ENCODE measurements at regions not wholly inside any gene's neighbourhood (a gene's known extent, or its start where the extent isn't known, plus 50 kb on each side); places are given as distances from the start of the nearest gene placed in this dataset.

- no peaks in the 10 kb centered on the region for H3K36me3 ChIP-seq
- H3K4me3 ChIP-seq, result no peak overlapping the region
- no peak overlapping the region for H3K27ac ChIP-seq
- no peak for DNase-seq (ENCODE audit: low spot score in 2 of 2)
- intact Hi-C loops (cut with DNase I), result no loop called here
- TF ChIP-seq CTCF (IDR thresholded peaks at IDR 0.05), result no peak
- H3K4me1 ChIP-seq, result no peaks in the 10 kb centered on the region
- no peaks in the 10 kb centered on the region for H3K27me3 ChIP-seq
- no peaks in the 10 kb centered on the region for H3K9me3 ChIP-seq
Measured at GRCh38 chr17:54221499-54221898, 398.8 kb downstream of the KIF2B start.

- Histone ChIP-seq H3K9me3 (no peaks in the 10 kb centered on the region), H3K4me3 (no peak overlapping the region), H3K4me1 (no peaks in the 10 kb centered on the region), H3K27ac (no peak overlapping the region), H3K36me3 (no peaks in the 10 kb centered on the region), H3K27me3 (no peaks in the 10 kb centered on the region)
- no peak for TF ChIP-seq CTCF (IDR thresholded peaks at IDR 0.05)
- intact Hi-C loops (cut with DNase I), result no loop called here
- DNase-seq (ENCODE audit: low spot score in 2 of 2), result no peak
Measured at GRCh38 chr17:54235571-54235970, 412.8 kb downstream of the KIF2B start.

GRCh38 chr17:54237911-54238515 is 415.3 kb downstream of the KIF2B start:
- Histone ChIP-seq H3K27ac (no peak overlapping the region), H3K9me3 (no peaks in the 10 kb centered on the region), H3K27me3 (no peaks in the 10 kb centered on the region), H3K4me3 (no peak overlapping the region), H3K36me3 (no peaks in the 10 kb centered on the region), H3K4me1 (no peaks in the 10 kb centered on the region)
- intact Hi-C loops (cut with DNase I), result no loop called here
- no peak for TF ChIP-seq CTCF (IDR thresholded peaks at IDR 0.05)
- no peak for DNase-seq (ENCODE audit: low spot score in 2 of 2)

- no peaks in the 10 kb centered on the region for H3K36me3 ChIP-seq
- H3K9me3 ChIP-seq, result no peaks in the 10 kb centered on the region
Measured at GRCh38 chr17:54239291-54239690, 416.6 kb downstream of the KIF2B start.

GRCh38 chr17:54255696-54256095 is 433.0 kb downstream of the KIF2B start:
- Histone ChIP-seq H3K4me3 (no peak overlapping the region), H3K4me1 (no peaks in the 10 kb centered on the region), H3K27ac (no peak overlapping the region), H3K9me3 (no peaks in the 10 kb centered on the region), H3K36me3 (no peaks in the 10 kb centered on the region), H3K27me3 (no peaks in the 10 kb centered on the region)
- intact Hi-C loops (cut with DNase I), result no loop called here
- no peak for TF ChIP-seq CTCF (IDR thresholded peaks at IDR 0.05)
- DNase-seq (ENCODE audit: low spot score in 2 of 2), result no peak

More at GRCh38 chr17:54239291-54239690, 416.6 kb downstream of the KIF2B start:
- H3K27ac ChIP-seq, result no peak overlapping the region
- H3K27me3 ChIP-seq, result no peaks in the 10 kb centered on the region
- H3K4me1 ChIP-seq, result no peaks in the 10 kb centered on the region
- no peak for DNase-seq (ENCODE audit: low spot score in 2 of 2)
- intact Hi-C loops (cut with DNase I), result no loop called here
- TF ChIP-seq CTCF (IDR thresholded peaks at IDR 0.05), result no peak
- no peak overlapping the region for H3K4me3 ChIP-seq

- TF ChIP-seq CTCF (IDR thresholded peaks at IDR 0.05), result no peak
Measured at GRCh38 chr17:54256401-54256929, 433.7 kb downstream of the KIF2B start.

More at GRCh38 chr17:54256401-54256929, 433.7 kb downstream of the KIF2B start:
- Histone ChIP-seq H3K36me3 (no peaks in the 10 kb centered on the region), H3K4me1 (no peaks in the 10 kb centered on the region), H3K27me3 (no peaks in the 10 kb centered on the region), H3K4me3 (no peak overlapping the region), H3K27ac (no peak overlapping the region), H3K9me3 (no peaks in the 10 kb centered on the region)
- intact Hi-C loops (cut with DNase I), result no loop called here
- DNase-seq (ENCODE audit: low spot score in 2 of 2), result no peak
